GM19372 (cell line): ENCODE measurements at regions not wholly inside any gene's neighbourhood (a gene's known extent, or its start where the extent isn't known, plus 50 kb on each side); places are given as distances from the start of the nearest gene placed in this dataset.
A peak's percentile ranks its signal among the peaks of the same experiment; 100 is the strongest.
"Not testable (repeated sequence)": the region's sequence is repeated elsewhere in the genome, so short reads cannot be mapped to it uniquely, and the experiment has no call there.

Experiments used
- ATAC-seq: cut with Tn5 transposase; IDR thresholded peaks from one replicate; pipeline ENCODE4 v1.9.1; 2021; ENCODE audit warnings: mild to moderate bottlenecking, low read depth, moderate library complexity; ENCODE audit not compliant: unreplicated experiment

GRCh38 chr2:215633360-215633759 is 197.5 kb upstream of the FN1 start:
- ATAC-seq: no peak

- no peak for ATAC-seq
Observed at GRCh38 chr2:215631696-215632095, 195.8 kb upstream of the FN1 start.

- ATAC-seq: not testable (repeated sequence)
Observed at GRCh38 chr2:215630796-215631195, 194.9 kb upstream of the FN1 start.

GRCh38 chr2:215627771-215628170 is 191.9 kb upstream of the FN1 start:
- no peak for ATAC-seq

- no peak for ATAC-seq
Observed at GRCh38 chr2:215626812-215627281, 191.0 kb upstream of the FN1 start.

GRCh38 chr2:215626063-215626462 is 190.2 kb upstream of the FN1 start:
- no peak for ATAC-seq

GRCh38 chr2:215625207-215625606 is 189.3 kb upstream of the FN1 start:
- ATAC-seq: no peak

- no peak for ATAC-seq
Observed at GRCh38 chr2:215624423-215624829, 188.6 kb upstream of the FN1 start.

- ATAC-seq: no peak
Observed at GRCh38 chr2:215622837-215623236, 187.0 kb upstream of the FN1 start.

GRCh38 chr2:215621381-215621780 is 185.5 kb upstream of the FN1 start:
- no peak for ATAC-seq

- ATAC-seq: no peak
Observed at GRCh38 chr2:215620528-215620927, 184.7 kb upstream of the FN1 start.

GRCh38 chr2:215619989-215620388 is 184.1 kb upstream of the FN1 start:
- no peak for ATAC-seq

- ATAC-seq: peak; percentile 44
Observed at GRCh38 chr2:215619022-215619958, 183.4 kb upstream of the FN1 start.

- no peak for ATAC-seq
Observed at GRCh38 chr2:215618145-215618544, 182.3 kb upstream of the FN1 start.

- ATAC-seq: no peak
Observed at GRCh38 chr2:215617060-215617824, 181.4 kb upstream of the FN1 start.

GRCh38 chr2:215615803-215616174 is 179.9 kb upstream of the FN1 start:
- no peak for ATAC-seq

- ATAC-seq: no peak
Observed at GRCh38 chr2:215615067-215615802, 179.4 kb upstream of the FN1 start.

- no peak for ATAC-seq
Observed at GRCh38 chr2:215614296-215614695, 178.4 kb upstream of the FN1 start.

- no peak for ATAC-seq
Observed at GRCh38 chr2:215613888-215614287, 178.0 kb upstream of the FN1 start.

- no peak for ATAC-seq
Observed at GRCh38 chr2:215613280-215613679, 177.4 kb upstream of the FN1 start.

- no peak for ATAC-seq
Observed at GRCh38 chr2:215612786-215613185, 176.9 kb upstream of the FN1 start.
